Effector CD4-positive, alpha-beta T cell (primary cell): ENCODE measurements at regions not wholly inside any gene's neighbourhood (a gene's known extent, or its start where the extent isn't known, plus 50 kb on each side); places are given as distances from the start of the nearest gene placed in this dataset.

ENCODE experiments used
- DNase-seq: peaks from one replicate; pipeline ENCODE4 v3.0.0-alpha.2; 2020

DNA sequence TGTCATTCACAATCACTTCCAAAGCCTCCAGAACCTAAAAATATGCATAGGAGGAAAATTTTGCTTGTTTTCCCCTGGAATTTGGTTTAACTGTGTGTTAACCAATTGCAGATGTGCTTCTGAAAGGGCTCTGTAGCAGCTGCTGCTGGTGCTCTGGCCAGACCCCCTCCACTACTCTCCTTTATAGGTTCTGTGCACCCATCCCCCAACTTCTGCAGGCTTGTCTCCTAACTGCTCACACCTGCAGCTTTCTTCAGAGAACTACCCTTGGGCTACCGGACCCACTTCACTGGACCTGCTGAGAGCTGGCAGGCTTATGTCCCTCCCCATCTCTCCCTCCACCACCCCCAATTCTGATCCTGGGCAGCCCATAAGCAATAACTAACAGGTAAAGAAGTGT lies 662.1 kb upstream of the DIPK2B start:
- no peak for DNase-seq

DNA sequence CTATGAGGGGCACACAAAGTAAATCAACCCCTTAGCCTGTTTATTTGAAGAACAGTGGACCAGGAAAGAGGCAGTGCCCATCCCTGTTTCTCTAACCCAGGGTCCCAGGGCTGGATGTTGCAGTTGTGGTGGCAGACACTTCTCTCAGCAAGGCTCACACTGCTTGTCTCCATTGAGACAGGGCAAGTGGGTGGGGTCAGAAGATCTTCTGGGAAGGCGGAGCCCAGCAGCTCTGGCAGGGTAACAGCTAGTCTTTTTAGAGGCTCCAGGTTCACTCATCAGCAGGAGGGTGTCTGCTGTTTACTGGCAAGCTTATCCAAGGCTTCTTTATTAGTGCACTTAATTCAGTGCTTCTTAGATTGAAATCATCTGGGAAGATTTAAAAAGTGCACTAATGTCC lies 659.8 kb upstream of the DIPK2B start:
- DNase-seq, result no peak

DNA sequence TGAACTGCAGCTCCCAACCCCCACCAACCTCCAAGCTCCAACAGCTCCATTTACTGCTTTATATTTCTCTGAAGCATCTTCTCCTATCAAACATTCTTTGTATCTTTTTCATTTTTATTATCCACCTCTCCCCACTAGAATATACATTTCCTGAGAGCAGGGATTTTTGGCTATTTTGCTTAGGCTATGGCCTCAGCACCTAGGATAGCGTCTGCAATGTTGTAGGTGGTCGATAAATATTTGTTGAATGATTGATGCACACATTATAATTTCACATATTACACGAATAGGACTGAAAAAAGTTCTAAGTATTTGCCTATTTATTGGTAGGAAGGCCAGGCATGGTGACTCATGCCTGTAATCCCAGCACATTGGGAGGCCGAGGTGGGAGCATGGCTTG lies 658.7 kb upstream of the DIPK2B start:
- no peak for DNase-seq

DNA sequence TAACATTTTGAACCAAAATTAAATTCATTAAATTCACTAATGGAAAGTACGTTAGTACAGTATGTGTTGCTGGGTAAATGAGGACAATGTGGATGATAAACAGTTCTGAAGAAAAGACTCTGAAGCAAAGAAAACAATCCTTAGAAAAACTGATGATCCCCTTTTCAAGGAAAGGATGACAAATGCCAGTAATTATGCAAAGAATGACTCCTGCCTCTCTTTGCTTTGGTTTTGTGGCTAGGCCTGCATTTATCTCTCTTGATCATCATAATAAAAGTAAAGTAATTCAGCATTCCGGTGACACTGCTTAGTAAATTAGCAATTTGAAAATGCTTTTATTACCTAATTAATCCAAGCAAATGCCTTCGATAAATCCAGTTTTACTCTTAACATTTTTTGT lies 652.2 kb upstream of the DIPK2B start:
- DNase-seq, result no peak

DNA sequence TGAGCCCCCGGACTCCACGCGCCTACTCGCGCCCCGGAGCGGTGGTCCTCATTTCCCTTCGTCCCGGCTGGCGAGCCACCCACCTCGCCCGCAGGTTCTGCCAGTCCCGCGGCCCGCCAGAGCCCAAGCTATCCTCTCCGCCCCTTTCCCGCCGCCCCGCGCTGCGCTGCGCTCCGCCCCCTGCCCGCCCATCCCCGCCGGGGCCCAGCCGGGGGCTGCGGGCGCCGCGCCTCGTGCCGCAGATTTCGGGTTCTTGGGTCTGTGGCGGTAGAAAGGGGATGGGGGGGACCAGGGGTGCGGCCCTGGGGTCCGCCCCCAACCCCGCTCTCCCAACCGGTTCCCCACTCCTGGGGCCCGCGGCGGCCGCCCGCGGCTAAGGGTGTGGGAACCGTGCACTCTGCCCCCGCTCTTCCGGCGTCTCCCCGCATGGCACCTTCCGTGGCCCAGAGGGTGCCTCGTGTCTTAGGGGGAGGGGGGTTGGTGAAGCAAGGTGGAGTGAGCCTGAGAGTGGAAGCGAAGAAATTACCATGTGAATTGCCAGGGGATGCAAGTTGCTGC lies 650.8 kb upstream of the DIPK2B start:
- peak; percentile 21 for DNase-seq

DNA sequence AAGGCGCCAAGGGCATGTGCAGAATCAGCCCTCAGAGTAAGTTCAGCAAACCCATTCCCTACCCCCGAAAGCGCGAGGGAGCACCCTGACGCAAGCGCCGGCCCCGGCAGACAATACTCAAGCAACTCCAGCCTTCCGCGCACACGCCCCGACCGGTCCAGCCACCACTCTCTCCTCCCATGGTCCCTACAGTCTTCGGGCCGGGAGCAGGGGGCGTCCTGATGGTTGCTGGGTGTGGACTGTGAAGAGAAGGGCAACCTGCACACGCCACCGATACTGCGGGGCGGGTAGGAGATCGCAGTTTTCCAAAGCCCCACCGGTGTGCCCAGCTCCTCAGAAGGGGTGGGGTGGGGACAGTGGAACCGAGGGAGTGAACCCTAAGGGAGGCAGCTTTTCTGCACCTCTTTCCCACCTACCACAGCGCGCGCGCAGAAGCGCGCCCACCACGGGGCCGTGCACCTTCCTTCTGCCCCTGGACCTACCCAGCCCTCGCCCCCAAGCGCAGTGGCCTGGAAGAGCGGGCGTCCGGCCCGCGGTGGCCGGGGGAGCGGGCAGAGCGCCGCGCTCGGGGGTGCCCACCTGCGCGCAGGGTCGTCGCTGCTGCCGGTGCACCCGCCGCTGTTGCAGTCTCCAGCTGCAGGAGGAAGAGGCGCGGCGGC lies 650.2 kb upstream of the DIPK2B start:
- DNase-seq, result peak; percentile 4

DNA sequence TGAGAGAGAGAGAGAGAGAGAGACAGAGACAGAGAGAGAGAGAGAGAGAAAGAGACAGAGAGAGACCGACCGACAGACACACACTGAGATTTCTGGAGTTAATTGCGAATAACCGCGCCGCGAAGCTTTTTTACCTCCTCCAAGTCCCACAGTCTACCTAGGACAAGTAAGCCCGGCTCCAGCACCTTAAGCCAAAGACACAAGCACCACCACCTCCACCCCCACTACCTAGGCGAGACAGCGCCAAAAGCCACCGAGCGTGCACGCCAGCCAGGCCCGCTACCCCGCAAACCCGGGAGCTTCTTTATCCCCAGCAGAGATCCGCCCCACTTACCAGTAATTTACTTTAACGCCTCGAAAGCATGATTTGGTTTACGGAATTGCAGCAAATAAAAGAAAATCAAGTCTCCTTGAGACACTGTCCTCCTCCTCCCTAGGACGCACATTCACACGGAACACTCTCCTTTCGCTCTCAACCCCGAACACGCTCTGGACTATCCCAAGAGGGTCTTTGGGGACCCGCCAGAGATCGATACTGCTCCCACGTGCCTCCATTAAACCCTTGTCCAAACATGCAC lies 649.6 kb upstream of the DIPK2B start:
- no peak for DNase-seq

DNA sequence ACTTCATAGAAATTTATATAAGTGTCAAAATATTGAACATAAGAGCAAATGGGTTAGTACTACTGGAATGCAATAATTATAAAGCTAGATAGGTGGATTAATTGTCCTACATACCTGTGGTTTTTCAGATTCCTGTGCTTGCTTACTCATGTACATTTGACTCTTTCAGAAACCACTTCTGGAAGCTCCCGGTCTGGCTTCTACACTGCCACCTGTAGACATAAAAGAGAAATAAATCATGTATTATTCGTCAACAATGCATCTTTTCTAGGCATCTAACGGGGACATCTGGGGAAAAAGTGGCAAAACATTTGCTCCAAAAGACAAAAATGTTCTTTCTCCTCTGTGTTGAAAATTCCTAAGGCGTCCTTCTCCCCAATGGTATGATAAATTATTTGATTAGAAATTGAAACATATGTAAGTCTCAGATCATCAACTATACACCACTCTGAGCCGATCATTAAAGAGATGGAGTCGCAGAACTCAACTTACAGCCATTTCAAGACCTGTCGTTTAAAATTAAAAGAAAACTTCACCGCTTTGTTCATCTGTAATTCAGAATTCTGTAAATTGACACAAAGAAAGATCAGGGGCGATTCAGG lies 648.7 kb upstream of the DIPK2B start:
- DNase-seq, result no peak

DNA sequence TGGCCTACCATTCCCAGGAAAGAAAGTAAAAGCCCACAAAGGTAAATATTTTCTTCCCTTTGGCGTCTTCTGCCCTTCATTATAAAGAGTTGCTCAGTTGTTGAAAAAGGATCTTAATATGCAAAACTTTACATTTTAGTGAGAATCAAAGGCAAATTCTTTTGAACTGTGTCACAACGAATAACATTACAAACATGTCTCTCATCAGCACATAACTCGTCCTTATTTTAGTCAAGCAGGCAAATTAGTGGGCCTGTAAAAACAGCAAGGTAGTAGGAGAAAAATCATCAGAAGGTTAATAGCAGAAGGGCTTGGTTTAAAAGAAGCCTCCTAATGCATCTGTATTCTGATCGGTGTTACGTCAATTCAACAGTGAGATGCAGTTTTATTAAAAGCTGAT lies 647.3 kb upstream of the DIPK2B start:
- no peak for DNase-seq

DNA sequence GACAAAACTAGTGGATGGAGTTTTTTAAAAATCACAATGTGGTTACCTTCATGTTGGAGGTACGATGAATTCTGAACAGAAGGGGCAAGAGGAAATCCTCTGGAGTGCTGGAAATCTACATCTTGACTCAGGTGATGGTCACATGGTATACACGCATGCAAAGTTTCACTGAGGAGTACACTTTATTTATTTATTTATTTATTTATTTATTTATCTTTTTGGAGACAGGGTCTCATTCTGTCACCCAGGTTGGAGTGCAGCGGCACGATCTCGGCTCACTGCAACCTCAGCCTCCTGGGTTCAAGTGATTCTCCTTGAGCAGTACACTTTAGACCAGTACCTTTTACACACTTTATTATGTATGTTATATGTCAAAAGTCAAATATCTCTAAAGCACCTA lies 645.7 kb upstream of the DIPK2B start:
- no peak for DNase-seq

DNA sequence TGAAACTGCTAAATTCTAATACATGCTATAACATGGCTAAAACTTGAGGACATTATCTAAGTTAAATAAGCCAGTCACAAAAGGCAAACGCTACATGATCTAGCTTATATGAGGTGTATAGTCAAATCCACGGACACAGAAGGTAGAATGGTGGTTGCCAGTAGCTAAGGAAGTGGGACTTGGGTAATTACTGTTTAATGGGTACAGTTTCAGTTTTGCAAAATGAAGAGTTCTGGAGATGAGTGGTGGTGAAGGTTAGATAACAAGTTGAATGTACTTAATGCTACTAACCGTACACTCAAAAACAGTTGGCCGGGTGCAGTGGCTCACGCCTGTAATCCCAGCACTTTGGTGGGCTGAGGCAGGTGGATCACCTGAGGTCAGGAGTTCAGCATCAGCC lies 644.5 kb upstream of the DIPK2B start:
- DNase-seq, result no peak

DNA sequence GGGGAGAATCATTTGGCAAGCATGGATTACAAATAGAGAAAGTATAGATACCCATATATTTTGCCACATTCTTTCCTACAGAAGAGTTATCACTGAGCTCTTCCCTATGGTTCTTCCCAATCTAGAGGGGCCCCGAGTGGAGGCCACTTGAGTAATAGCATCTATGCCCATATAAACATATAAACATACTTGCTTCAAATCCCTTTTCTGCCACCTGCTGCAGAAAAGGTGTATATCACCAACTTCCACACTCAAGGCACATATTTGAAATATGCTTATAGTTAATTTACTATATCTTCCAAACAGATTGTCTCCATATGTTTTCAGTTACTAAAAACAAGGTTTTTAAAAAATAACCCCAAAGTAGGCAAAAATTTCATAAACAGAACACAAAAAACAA lies 642.8 kb upstream of the DIPK2B start:
- no peak for DNase-seq

DNA sequence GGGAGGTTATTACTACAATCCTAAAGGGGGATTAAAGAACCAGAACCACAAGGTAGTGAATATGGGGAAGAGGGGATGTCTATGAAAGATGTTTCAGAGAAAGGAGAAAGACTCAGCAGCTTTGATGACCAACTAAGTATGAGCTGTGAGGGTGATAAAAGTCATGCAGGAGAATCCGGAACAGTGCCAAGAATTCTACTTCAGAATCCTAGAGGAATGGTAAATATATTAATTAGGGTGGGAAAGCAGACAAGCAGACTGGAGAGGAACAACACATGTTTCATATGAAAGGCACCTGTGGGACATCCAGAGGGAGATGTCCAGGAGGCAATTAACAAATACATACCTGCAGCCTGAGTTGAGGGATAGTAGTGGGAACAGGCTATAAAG lies 642.2 kb upstream of the DIPK2B start:
- no peak for DNase-seq

DNA sequence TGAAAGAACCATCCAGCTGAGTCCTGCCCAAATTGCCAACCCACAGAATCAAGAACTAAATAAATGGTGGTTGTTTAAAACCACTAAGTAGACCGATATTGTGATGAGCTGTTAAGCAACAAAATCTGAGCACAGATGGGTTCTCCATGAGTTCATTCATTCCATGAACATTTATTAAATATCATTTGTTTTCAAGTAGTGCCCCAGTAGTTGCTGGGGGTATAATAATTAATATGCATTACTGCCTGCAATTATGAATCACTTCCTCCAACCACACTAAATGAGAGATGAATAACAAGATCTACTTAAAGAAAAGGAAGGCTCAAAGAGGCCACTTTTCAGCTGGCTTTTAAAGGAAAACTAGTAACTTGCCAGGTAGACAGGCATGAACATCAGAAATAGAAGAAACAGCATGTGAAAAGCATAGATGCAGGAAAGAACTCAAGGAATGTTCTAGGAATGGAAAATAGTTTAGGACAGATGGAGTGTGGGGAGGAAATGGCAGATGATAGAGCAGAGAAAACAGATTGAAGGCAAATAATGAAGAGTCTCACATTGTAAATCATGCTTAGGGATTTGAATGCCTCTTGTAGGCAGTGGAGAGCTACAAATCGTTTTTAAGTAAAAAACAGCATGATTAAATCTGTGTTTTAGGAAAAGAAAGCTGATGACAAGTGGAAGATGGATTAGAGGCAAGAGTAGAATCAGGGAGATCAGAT lies 641.7 kb upstream of the DIPK2B start:
- DNase-seq, result no peak

DNA sequence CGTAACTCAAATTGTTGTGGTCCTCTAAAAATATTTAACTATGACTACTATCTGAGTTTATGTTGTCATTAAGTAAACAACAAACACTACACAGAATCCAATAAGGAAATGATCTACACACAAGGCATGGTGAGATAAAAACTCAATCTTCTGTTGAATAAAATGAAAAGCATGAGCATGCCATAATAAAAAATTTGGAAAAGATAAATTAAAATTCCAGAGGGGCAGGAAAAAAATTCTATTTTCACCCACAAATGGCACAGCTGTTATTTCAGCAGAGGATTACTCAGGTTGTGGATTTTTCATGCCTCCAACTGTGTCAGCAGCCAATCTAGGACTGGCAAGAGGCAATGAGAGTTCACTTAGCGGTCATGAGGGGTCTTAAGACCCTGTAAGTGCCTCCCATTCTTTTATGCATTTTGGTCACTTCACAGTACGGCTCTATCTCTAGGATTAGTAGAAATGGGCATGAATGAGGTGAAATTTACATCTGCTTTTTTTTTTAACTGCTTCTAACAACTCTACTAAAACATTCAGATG lies 639.8 kb upstream of the DIPK2B start:
- no peak for DNase-seq

DNA sequence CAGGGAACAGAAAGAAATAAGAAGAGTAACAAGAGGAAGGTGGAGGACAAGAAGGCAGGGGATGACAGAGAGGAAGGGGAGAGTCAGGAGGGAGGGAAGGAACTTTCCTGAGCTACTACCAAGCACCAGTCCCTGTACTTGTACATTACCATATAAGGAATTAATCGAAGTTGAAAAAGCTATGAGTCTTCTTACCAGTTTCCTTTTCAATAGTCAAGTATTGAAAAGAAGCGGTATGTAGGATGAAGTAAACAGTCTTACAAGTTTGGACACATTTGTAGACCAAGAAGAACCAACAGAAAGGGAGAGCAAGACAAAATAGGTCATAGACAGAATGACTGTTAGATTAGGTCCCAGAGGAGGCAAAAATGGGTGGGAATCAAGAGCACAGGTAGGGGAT lies 629.7 kb upstream of the DIPK2B start:
- DNase-seq, result no peak

DNA sequence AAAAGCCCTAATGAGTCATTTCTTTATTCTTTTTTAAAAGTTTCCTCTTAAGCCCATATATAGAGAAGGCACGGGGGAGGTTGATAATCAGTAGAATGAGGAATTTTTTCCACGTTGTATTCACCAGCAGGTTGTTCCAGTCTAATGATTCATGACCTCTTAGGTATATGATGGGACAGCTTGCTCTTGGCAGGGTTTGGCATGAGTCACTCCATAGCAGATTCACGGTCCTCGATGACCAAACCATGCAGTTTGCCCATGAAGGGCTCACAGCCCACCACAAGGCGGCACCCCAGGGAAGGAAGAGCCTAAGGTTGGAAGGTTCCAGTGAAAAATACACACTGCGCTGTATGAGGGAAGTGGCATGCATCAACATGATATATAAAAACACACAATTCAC lies 623.8 kb upstream of the DIPK2B start:
- peak; percentile 6 for DNase-seq

DNA sequence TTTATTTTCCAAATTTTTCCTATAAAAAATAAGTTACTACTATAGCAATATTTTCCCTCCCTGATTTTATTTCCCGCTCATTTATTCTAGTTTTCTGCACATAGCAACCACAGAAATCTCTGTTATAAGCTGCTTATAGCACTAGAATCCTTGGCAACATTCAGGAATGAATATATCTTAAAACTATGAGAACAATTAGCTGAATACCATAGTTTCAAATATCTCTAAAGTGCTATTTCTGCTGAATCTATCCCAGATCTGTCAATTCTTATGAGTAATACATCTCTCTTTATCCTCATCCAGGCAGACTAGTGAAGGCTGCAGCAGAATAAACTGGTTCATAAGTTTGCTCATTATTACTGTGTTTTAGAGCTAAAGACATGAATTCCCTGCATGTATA lies 622.9 kb upstream of the DIPK2B start:
- DNase-seq, result no peak

DNA sequence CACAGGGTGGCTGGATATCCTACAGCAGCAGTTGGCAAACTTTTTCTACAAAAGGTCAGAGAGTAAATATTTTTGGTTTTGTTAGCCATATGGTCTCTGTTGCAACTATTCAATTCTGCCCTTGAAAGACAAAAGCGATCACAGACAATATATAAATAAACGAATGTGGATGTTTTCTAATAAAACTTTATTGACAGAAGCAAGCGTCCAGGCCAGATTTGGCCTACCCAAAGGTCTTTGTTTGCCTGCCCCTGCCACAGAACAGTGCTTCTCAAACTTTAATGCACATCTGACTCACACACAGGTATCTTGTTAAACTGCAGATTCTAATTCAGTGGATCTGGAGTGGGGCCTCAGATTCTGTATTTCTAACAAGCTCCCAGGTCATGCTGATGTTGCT lies 621.4 kb upstream of the DIPK2B start:
- no peak for DNase-seq

DNA sequence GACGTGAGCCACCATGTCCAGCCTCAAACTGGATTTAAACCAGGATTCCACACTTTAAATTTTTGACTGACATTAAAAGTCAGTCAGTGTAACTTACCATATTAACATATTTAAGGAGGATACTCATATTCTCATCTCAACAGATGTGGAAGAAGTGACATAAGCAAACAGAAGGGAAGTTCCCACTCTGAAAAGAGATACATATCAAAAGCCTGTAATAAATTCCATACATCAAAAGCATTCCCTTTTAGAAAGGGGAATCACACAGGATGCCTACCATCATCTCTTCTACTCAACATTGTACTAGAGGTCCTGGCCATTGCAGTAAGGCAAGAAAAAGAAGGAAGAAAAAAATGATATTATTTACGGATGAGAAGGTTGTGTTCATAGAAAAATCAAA lies 618.2 kb upstream of the DIPK2B start:
- no peak for DNase-seq

DNA sequence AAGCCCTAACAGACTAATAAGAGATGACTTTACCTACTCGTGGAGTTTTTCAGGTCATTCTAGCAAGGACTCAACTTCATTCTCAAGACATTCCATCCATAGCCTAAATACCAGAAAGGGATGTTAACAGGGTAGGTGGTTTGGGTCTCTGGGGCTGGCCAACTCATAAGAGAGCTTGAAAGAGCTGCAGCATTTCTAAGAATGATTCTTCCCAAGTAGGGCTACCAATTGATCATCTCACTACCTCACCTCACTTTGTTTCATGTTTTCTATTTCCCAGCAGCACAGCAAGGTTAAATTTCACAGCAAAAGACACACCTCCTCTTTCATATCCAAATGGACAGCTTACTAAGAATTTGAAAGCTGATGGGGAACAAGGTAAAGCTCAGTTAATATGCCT lies 614.8 kb upstream of the DIPK2B start:
- no peak for DNase-seq

DNA sequence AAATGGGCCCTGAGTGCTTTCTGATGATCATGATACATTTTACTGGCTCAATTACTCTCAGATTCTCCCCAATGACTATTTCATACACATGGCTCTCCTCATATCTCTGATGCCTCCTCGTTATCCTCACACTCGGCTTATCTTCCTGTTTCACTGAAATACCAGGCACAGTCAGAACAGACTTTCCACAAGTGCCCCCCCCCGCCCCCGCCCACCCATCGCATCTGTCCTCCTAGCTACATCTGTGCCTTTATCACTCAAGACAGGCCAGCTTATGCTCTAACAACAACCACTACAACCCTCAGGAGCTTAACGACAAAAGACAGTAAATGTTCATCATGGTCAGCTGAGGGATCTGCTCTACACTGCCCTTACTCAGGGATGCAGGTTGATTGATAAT lies 610.6 kb upstream of the DIPK2B start:
- no peak for DNase-seq

DNA sequence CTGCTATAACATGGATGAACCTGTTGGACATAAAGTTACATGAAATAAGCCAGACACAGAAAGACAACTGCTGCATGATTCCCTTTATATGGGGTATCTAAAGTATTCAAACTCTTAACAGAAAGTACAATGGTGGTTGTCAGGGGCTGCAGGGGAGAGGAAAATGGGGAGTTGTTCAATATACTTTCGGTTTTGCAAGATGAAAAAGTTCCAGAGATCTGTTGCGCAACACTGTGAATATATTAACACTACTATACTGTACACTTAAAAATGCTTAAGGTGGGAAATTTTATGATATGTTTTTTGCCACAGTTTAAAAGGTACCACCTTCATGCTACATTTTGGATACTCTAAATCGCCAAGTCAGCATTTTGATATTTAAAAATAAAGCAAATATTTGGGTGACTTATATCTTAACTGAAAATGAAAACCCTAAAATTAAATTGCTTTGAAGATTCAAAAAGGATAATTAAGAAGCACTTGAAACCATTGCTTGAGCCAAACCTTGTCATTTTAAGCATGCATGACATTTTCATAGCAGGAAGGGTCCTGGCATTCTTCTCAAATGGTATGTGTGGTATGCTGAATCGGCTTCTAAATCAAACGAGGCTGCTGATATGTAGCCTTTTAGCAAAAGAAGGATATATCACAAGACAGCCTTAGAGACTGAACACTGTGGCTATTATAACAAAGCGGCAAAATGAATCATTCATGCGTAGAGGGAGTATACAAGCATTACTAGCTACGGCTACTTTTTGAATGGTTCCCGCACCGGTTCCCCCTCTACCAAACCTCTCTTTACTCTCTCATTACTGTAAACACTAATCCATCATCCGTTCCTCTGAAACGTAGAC lies 607.1 kb upstream of the DIPK2B start:
- DNase-seq, result no peak
